ENCODE measurements at regions not wholly inside any gene's neighbourhood (a gene's known extent, or its start where the extent isn't known, plus 50 kb on each side); places are given as distances from the start of the nearest gene placed in this dataset.

DNA sequence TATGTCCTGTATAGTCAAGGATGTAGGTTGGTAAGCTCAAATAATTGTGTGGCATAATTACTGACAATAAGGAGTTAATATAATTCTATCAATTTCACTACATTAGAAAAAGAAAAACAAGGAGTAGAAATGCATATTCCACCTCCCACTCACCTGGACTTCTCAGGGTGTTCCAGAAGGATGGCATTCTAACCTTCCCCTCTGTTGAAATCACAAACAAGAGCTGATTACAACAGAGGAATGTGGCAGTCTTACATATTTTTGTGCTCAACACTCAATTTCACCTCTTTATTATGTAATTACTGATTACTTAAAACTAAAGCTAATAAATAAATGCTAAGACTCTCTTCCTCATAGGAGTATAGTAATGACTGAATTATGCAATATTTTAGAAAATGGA is 745.3 kb downstream of the DTWD2 start:
- Histone ChIP-seq H3K36me3 (no peaks in the 10 kb centered on the region), H3K4me3 (no peak overlapping the region), H3K4me1 (no peaks in the 10 kb centered on the region), H3K9me3 (peaks cover 0 to 14% (median 9%) of the 10 kb centered on the region in 8 donors), H3K27ac (no peak overlapping the region), H3K27me3 (replicated peaks in 1 of 7) (no peaks in the 10 kb centered on the region)
- intact Hi-C loops (cut with DNase I; ENCODE audit: low total_unique reads) = no loop called here
- no peak for DNase-seq
- no peak for TF ChIP-seq POLR2A (IDR thresholded peaks at IDR 0.05)
- TF ChIP-seq, protein P1, sequence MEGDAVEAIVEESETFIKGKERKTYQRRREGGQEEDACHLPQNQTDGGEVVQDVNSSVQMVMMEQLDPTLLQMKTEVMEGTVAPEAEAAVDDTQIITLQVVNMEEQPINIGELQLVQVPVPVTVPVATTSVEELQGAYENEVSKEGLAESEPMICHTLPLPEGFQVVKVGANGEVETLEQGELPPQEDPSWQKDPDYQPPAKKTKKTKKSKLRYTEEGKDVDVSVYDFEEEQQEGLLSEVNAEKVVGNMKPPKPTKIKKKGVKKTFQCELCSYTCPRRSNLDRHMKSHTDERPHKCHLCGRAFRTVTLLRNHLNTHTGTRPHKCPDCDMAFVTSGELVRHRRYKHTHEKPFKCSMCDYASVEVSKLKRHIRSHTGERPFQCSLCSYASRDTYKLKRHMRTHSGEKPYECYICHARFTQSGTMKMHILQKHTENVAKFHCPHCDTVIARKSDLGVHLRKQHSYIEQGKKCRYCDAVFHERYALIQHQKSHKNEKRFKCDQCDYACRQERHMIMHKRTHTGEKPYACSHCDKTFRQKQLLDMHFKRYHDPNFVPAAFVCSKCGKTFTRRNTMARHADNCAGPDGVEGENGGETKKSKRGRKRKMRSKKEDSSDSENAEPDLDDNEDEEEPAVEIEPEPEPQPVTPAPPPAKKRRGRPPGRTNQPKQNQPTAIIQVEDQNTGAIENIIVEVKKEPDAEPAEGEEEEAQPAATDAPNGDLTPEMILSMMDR (IDR thresholded peaks at IDR 0.05 in 8 of 11, conservative IDR thresholded peaks at IDR 0.05 in 3 of 11) = no peak
- no peak for TF ChIP-seq POLR2AphosphoS5 (IDR thresholded peaks at IDR 0.05)

DNA sequence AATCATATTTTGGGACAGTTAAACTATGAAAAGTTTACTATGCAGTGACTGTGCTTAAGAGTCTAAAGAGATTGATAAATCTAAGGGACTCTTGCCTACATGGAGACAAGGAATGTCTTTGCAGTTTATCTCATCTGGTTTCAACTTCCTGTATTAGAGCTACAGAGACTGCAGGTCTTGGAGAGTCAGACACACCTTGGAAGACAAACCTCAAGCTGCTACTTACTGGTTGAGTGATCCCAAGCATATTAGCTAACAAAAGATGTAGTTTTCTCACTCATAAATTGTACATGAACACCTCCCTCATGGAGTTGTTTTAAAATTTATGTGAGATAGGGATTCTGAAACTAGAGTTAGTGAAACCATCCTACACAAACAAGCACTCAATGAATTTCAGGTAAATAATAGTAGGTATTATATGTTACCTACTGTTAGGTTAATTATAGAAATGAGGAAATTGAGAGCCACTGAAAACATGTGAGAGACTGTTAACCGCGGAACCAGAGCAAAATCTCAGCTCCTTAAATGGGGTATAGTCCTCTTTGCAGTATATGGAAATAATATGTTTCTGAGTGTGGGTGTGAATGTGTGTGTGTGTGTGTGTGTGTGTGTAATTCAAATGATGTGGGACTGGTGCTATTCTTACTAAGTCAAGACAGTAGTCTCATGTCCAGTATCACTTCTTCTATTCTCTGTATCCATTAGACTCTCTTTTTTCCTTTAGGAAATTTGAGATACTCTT is 752.1 kb downstream of the DTWD2 start:
- WGBS, 5 donors = 49 to 69% (median 61%) methylated on average over 2 of the region's 2 CpGs
- Histone ChIP-seq H3K36me3 (no peaks in the 10 kb centered on the region), H3K4me3 (no peak overlapping the region), H3K27me3 (replicated peaks in 1 of 7) (no peaks in the 10 kb centered on the region), H3K9me3 (peaks cover 0 to 3% (median 0%) of the 10 kb centered on the region in 8 donors), H3K4me1 (no peaks in the 10 kb centered on the region), H3K27ac (no peak overlapping the region)
- no peak for DNase-seq
- TF ChIP-seq POLR2A (IDR thresholded peaks at IDR 0.05) (no peak), POLR2AphosphoS5 (IDR thresholded peaks at IDR 0.05) (no peak)
- TF ChIP-seq, protein P1 (IDR thresholded peaks at IDR 0.05 in 8 of 11, conservative IDR thresholded peaks at IDR 0.05 in 3 of 11) = no peak
- intact Hi-C loops (cut with DNase I; ENCODE audit: low total_unique reads) = no loop called here

DNA sequence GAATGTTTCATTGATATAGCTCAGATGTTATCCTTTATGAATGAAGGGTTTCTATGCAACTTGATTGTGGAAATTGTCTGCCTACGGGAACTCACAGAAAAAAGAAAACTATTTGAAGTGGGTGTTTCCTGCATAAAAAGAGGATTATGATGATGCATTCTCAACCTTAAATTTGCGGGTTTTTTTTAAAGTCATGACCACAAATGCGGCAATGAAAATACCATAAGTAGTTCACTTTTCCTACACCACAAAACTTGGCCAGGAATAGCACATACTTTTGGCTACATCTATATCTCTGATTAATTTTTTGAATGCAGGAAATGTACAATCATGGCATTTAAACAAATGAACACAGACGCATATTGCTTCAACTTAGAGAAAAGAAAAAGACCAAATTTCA is 754.7 kb downstream of the DTWD2 start:
- DNase-seq = no peak
- intact Hi-C loops (cut with DNase I; ENCODE audit: low total_unique reads) = no loop called here
- 27 to 56% (median 45%) methylated on average over 4 of the region's 4 CpGs for WGBS, 5 donors
- no peak for TF ChIP-seq POLR2AphosphoS5 (IDR thresholded peaks at IDR 0.05)
- no peak for TF ChIP-seq POLR2A (IDR thresholded peaks at IDR 0.05)
- TF ChIP-seq, protein P1 (IDR thresholded peaks at IDR 0.05 in 8 of 11, conservative IDR thresholded peaks at IDR 0.05 in 3 of 11) = no peak
- peaks cover 0 to 3% (median 0%) of the 10 kb centered on the region in 8 donors for H3K9me3 ChIP-seq
- no peaks in the 10 kb centered on the region for H3K36me3 ChIP-seq
- H3K27ac ChIP-seq = no peak overlapping the region
- H3K27me3 ChIP-seq (replicated peaks in 1 of 7) = no peaks in the 10 kb centered on the region
- no peak overlapping the region for H3K4me3 ChIP-seq
- H3K4me1 ChIP-seq = no peaks in the 10 kb centered on the region

DNA sequence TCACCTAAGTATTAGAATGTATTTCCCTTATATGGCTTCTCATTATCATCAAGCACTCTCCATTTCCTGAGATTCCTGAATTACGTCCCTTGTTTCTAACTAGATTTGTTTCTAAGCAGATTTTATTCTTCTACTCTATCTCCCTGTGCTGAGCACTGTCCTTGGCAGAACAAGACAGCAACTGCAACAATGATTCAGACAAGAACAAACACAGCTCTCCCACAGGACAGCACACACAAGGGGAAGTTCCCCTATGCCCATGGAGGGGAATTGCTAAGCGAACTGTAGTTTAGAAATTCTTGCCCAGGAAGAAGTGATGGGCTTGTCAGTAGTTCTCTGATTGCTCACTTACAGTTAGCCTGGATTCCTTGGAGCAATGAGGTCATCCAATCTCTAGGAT is 759.9 kb downstream of the DTWD2 start:
- intact Hi-C loops (cut with DNase I; ENCODE audit: low total_unique reads) = no loop called here
- Histone ChIP-seq H3K9me3 (peaks cover 0 to 7% (median 0%) of the 10 kb centered on the region in 8 donors), H3K36me3 (no peaks in the 10 kb centered on the region), H3K4me1 (no peaks in the 10 kb centered on the region), H3K4me3 (no peak overlapping the region), H3K27me3 (replicated peaks in 1 of 7) (no peaks in the 10 kb centered on the region), H3K27ac (no peak overlapping the region)
- TF ChIP-seq, protein P1 (IDR thresholded peaks at IDR 0.05 in 8 of 11, conservative IDR thresholded peaks at IDR 0.05 in 3 of 11) = no peak
- no peak for TF ChIP-seq POLR2A (IDR thresholded peaks at IDR 0.05)
- no peak for TF ChIP-seq POLR2AphosphoS5 (IDR thresholded peaks at IDR 0.05)
- DNase-seq = no peak
- 67 to 88% (median 71%) methylated on average over 2 of the region's 2 CpGs for WGBS, 5 donors

Data from spleen (tissue), 11 donors.